ENCODE measurements at regions not wholly inside any gene's neighbourhood (a gene's known extent, or its start where the extent isn't known, plus 50 kb on each side); places are given as distances from the start of the nearest gene placed in this dataset.
"Not testable (repeated sequence)": the region's sequence is repeated elsewhere in the genome, so short reads cannot be mapped to it uniquely, and the experiment has no call there.

DNA sequence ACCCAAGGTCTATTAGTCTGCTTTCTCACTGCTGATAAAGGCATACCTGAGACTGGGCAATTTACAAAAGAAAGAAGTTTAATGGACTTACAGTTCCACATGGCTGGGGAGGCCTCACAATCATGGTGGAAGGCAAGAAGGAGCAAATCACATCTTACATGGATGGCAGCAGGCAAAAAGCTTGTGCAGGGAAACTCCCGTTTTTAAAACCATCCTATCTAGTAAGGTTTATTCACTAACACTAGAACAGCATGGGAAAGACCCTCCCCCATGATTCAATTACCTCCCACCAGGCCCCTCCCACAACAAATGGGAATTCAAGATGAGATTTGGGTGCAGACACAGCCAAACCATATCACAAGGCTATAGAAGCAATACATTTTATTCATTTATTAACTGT is 1921.4 kb downstream of the PCDH9 start:
- POLR2A ChIA-PET (ENCODE audit: unreplicated experiment); H2BK120ac ChIP-seq (ENCODE audit: low read depth, low read length); H3K4me3 ChIP-seq (ENCODE audit: insufficient read depth, low read depth, low read length); H3K4me1 ChIP-seq (ENCODE audit: control insufficient read depth, insufficient read depth, low read length); H4K20me1 ChIP-seq (ENCODE audit: insufficient read depth, low read length); H3K14ac ChIP-seq (replicated peaks; ENCODE audit: low read depth, low read length); BruUV-seq (replicated peaks); H3K56ac ChIP-seq (ENCODE audit: extremely low read depth, insufficient read depth, low read length); H2AFZ ChIP-seq (replicated peaks; ENCODE audit: low read length, poor library complexity); CTCF ChIA-PET; H3K23ac ChIP-seq (ENCODE audit: low read depth, low read length); H3K4ac ChIP-seq (ENCODE audit: low read depth, low read length); H4K5ac ChIP-seq (ENCODE audit: low read depth, low read length); intact Hi-C loops (cut with micrococcal nuclease); H2AK5ac ChIP-seq (ENCODE audit: low read depth, low read length); H3K36me3 ChIP-seq (ENCODE audit: control insufficient read depth, insufficient read depth, low read length); H2BK15ac ChIP-seq (ENCODE audit: low read depth, low read length); H3K27me3 ChIP-seq (ENCODE audit: control insufficient read depth, insufficient read depth, low read length); in situ Hi-C loops (cut with MboI; ENCODE audit: low sequenced_read_pairs); H4K91ac ChIP-seq (ENCODE audit: insufficient read depth, low read depth, low read length); H2AK9ac ChIP-seq (replicated peaks; ENCODE audit: low read depth, low read length, poor library complexity); H2BK20ac ChIP-seq (ENCODE audit: low read depth, low read length); H4K8ac ChIP-seq (ENCODE audit: low read depth in 2 of 2, low read length in 2 of 2); dilution Hi-C loops (cut with HindIII; ENCODE audit: low sequenced_read_pairs, unreplicated experiment); ATAC-seq (ENCODE audit: low read depth); H3K4me2 ChIP-seq (ENCODE audit: low read depth, low read length); DNase-seq; H3K79me1 ChIP-seq (ENCODE audit: low read depth in 1 of 2, low read length in 2 of 2); H3K18ac ChIP-seq (ENCODE audit: low read depth, low read length); H3K27ac ChIP-seq (ENCODE audit: insufficient read depth, low read length); H3K9ac ChIP-seq (ENCODE audit: low read depth, low read length); H2BK5ac ChIP-seq (ENCODE audit: low read depth, low read length, poor library complexity, severe bottlenecking); H3K9me1 ChIP-seq (ENCODE audit: insufficient read depth, low read length); H3K9me3 ChIP-seq (ENCODE audit: control insufficient read depth, insufficient read depth, low read length): not testable (repeated sequence)
- WGBS, 2 experiments (ENCODE audit: extremely low coverage in 2 of 2, insufficient read length in 1 of 2): no CpG with 5 or more reads among the region's 1 CpG
